Stimulated activated naive CD4-positive, alpha-beta T cell (primary cell): ENCODE measurements at regions not wholly inside any gene's neighbourhood (a gene's known extent, or its start where the extent isn't known, plus 50 kb on each side); places are given as distances from the start of the nearest gene placed in this dataset.

Experiments
- DNase-seq, 6 experiments: peaks; one replicate each; lab custom pipeline; 2025; lab: John Stamatoyannopoulos, UW

DNA sequence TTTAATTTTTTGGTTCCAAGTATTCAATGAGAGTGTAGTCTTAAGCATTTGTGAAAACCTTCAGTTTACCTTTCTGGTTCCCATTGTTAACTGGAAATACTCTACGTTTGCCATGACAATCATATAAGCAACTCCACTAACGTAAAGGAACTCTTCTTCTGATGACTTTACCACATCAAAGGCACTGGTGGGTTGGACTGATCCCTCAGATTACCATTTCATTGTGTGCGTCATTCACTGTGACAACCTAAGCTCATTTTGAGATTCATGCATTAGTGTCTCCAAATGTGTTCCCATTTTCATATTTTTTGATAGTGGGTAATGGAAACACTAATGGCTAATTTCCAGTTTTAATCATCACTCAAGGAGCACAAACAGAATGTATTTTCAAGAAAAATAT lies 119.9 kb upstream of the COL1A2 start:
- no peak for DNase-seq

DNA sequence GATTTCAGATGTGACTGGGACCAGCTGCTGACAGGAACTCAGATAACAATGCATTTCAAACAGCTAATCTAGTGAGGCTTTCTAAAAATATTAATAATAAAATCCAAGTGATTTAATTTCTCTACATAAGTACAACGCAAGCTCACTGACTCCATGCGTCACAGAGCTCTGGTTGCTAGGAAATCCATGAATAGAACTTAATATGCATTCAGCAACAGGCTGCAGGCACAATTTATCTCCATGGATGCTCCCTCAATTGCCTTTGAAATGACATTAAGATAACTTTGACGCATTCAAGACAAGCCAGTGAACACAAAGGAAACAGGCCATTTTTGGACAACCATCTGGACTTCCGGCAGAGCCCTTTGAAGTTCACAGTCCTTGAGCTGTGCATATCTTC lies 118.7 kb upstream of the COL1A2 start:
- no peak for DNase-seq

DNA sequence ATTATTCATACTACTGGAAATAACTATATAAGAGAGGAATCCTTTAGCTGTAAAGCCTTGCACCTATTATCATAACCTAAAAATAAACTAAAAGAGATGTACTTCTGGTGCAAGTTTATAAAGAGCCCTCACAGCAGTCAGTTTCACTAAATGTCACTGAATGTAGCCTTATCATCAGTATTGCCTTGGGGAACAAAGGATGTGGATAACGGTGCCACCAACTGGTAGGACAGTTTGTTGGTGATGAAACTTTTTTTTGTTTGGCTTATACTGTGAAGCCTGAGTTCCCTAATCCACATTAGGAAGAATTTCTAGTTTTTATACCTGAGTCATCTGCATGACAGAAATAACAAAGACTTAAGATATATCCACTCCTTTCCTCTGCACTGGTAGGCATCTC lies 117.9 kb upstream of the COL1A2 start:
- DNase-seq = no peak

DNA sequence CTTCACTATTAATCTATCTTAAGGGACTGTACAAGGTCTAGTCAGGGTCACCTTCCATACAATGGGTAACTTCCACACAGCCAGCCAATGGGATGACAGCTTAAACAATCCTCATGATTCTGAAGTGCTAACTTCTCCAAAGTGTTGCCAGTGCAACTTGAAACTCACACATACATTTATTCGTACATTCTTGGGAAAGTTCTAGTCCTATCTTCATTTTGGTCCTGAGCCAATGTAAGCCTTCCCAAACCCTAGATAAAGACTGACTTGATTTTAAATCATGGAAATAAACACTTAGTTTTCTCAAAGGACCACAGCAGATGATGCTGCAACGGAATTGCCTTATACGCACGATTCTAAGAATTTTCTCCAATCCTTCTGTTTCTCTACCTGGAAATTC lies 117.5 kb upstream of the COL1A2 start:
- DNase-seq = no peak

DNA sequence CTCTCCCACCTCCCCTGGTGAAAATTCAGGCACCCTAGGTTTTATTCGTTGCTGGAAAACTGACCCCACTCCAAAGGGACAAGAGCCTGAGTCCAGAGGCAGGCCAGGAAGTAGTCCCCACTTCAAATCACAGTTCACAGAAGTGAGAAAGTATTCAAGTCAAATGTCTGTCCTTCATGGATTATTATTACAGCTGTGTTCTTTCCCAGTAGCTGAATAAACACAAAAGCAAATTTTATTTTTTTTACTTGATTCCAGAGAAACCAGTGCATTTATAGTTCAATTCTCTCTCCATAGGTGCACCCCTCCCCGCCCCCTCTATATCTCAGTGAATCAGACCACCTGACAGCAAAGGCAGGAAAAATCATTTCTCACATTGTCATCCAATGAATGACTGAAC lies 113.8 kb upstream of the COL1A2 start:
- no peak for DNase-seq

DNA sequence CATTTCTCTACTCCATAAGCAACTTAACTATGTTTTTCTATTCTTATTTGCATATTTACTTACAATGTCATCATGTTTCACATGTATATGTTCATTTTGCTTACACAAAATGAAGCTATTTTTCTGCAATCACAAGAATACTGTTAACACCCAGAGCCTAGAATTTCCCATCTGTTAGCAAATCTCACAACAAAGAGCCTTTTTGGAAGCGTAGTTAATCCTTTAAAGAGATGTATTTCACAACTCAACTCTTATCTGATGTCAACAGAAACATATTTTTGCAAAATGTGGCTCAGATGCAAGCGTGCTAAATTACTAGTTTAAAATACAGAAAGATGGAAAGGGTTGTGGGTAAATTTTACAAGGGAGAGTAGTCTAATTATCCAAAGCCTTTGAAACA lies 110.6 kb upstream of the COL1A2 start:
- DNase-seq = no peak

DNA sequence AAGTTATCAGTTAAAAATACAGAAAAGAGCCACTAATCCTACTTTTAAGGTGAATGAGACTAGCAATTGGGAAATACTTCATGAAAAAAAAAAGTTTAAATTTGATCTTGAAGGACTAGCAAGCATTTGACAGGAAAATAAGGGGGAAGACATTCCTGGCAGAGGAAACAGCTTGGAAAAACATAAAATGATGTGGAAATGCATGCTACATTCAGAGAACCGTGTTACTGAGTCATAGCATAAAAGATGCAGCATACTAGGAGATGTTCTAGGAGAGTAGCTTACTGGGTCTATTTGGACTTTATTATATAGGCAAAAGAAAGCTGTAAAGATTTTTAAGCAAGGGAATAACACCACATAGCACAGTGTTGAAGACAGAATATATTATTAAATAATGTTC lies 108.6 kb upstream of the COL1A2 start:
- no peak for DNase-seq

DNA sequence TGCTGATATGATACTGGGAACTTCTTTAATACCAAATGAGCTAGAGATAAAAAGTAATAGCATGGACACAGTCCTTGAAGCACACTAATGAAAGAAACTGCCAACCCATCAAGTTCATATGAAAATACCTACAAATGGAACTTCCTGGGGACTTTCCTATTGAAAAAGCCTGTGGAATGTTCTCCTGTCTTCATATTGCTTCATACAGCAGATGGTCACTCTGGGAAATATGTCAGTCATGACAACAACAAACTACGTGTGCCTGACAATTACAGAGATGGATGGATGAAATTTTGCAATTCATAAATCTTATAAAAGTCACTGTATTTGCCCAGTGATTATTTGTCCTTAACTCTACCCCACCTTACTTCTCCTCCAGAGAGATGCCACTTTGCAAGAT lies 106.6 kb upstream of the COL1A2 start:
- no peak for DNase-seq

DNA sequence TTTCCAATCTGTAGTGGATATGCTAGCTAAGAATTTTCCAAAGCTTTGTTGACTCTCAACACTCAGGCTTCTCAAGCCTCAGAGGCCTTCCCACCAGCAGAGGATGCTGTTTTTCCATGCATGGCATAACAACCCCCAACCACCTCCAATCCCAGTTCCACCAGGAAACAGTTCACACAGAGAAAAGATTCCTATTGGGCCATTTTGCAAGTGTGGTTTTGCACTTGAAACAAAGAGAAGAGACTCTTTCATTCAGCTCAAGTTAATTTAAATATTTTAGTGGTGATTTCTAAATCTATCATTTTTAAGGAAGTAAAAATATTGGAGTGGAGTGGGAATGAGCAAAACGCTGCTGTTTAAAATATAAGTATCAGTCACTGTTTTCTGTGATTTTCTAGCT lies 105.6 kb upstream of the COL1A2 start:
- DNase-seq = no peak

DNA sequence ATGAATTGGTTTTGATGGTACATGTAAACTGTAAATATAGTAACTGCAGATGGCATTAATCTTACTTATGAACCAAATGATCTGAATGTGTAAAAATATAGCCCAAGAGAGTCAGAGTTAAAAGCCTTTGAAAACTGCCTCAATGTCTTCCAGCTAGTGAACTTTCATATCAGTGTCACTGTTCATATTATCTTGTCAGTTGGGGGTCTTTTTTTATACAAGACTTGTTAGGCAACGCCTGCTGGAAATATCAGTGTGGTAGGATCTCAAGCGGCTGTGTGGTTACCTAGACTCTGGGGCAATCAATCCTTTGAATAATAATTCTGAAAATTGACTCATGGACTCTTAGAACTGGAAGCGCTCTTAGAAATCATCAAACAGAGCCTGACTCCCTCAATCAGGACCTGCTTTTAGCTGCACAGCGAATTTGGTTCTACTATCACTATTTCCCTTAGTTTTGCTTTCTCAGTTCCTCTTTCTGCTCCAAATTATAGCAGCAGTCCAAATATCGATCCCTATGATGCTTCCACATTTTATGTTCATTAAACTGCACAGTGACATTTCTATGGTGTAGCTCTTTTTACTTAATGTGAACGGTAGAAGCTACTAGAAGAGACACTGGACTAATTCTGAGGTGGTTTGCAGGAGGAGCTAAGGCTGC lies 100.1 kb upstream of the COL1A2 start:
- DNase-seq = no peak

DNA sequence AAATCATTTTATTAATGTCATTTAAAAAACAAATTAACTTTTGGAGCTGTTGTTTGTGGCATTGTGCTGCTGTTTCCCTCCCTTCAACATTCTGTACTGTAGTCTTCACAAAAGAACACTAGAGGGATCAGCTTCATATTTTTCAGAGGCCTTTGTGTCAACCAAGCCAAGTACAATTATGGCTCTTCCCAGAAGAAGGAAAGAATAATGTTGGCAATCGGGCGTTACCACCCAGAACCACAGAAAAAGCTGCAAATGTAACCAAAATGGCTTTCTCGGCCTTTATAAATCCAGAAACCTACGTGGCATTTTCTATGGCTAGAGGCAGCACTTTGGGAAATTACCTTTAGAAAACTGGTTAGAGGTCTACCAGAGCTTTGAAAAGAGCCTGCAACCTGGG lies 98.8 kb upstream of the COL1A2 start:
- no peak for DNase-seq

DNA sequence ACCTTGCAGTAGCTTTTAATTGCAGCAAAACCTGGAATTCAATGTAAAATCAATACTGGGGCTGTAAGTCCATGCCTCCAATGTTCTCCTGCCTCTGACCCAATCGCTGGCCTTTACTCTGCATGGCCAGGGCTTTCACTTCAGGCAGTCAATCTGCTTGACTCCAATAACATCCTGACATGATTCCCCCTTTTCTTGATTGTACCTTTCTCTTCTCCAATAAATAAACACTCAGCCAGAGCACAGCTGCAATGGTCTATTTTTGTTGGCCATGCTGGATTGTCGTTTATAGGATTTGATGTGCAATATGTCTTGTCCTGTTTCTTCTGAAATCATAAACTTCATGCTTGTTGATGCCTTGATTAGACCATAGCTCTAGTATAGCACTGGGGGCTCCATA lies 97.8 kb upstream of the COL1A2 start:
- DNase-seq = no peak

DNA sequence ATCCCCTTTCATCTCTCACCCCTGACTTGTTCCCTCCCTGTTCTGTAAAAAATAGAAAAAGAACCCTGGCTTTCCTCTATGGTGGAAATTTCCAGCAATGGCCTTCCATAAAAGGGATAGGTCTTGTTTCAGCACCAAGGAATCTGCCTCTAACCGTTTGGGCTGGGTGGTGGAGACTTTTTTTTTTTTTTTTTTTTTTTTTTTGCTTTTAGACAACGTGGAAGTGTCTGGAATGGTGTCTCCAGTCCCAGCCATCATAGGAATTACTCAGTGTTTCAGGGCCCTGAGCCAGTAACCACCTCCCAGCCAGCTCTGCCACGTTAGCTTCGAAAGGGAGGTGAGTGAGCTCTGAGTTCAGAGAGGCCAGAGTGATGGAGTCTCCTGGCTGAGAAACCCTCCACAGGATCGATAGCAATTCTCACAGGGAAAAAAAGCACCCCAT lies 97.3 kb upstream of the COL1A2 start:
- no peak for DNase-seq

DNA sequence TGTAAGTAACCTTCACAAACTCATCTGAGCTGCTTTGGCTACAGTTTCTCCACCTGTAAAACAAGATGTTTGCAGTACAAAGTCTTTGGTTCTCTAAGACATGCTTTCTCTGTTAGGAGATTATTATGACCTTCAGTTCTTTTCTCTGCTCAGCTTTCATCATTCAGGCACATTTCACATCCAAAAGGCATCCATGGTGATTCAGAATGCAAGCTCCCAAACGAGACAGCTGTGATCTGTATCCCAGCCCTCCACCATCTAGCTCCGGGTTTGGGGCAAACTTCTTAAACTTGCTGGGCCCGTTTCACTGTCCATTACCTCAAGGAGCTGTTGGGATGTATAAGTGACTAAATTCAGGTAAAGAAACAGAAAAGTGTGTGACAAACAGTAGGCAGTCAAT lies 95.8 kb upstream of the COL1A2 start:
- DNase-seq = no peak

DNA sequence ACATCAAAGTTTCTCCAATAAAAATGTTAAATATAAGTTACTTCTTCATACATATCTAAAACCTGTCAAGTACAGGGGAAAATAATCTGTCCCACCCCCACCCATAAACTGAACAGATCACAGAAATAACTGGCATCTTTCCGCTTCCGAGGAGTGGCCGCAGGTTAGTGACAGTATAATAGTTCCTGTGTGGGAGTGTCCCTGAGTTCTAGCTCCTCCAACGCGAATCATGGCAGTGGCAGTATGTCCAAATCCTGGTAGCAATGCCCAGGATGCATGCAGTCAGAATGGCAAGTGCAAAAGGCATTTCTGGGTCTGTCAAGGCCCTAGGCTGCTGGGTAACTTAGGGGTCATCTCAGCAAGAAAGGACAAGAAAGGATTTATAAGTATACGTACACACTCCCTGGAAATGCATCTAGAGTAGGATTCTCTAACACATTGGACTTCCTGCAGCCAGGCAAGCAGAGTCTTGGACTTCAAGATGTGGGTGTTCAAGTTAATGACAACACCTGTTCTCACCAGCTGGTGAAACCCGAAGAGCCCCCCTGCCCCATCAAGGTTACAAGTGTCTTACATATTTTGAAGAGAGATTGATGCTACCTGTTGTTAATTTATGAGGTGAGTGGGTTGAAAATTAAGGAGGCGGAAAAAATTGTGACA lies 94.4 kb upstream of the COL1A2 start:
- no peak for DNase-seq

DNA sequence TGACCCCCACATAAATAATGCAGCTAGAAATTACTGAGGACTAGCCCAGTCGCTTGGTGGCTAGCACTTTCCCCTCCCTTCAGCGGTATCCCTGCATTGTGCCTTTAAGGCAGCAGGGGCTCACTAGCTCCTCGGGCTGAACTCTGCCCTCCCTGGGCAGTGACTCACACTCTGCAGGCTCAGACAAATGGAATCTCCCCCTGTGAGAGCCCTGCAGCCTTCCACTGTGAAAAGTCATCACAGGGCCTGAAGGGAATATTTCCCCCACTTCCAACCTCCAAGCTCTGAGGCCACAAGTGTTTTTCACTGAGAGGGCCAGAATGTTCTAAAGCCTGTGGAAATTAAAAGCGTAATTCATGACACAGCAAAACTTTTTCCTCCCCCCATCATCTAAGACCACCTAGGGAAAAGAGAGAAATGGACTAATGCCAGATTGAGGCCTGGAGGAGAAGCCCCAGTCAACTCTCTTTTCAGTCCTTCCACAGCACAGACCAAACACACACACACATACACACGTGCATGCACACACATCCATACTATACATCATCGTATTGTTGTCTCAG lies 93.6 kb upstream of the COL1A2 start:
- DNase-seq = no peak

DNA sequence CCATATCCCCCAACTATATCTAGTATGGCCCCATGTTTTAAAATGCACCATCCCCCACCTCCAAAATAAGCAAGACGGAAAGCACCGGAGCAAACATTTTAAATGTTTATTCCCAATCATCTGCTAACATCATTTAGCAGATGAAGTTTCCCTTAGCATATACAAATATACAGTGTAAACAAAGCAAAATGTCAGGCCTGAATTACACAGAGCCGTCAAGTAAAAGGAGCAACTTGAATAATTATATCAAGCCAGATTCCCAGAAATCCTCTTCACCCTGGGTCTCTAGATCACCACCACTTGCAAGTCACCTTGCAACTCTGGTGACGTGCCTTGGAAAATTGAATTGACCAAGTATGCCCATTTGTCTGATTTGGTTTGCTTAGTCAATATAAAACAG lies 91.6 kb upstream of the COL1A2 start:
- DNase-seq = no peak

DNA sequence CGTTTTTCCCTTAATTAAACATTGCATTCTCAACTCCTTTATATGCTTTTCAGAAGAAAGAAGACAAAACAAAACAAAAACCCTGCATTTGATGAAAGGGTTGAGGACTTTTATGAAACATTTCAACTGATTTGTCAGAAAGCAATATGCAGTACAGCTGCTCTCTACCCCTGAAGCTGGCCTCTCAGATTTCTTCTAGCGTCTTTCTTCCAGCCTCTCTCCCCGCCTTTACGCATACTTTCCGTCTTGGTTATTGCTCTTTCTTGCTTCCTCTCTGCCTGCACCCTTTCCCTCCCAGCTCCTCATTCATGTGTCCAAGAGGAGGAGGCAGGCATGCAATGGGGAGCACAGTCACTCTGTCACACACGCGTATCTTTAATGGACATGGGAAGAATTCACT lies 91.0 kb upstream of the COL1A2 start:
- no peak for DNase-seq

DNA sequence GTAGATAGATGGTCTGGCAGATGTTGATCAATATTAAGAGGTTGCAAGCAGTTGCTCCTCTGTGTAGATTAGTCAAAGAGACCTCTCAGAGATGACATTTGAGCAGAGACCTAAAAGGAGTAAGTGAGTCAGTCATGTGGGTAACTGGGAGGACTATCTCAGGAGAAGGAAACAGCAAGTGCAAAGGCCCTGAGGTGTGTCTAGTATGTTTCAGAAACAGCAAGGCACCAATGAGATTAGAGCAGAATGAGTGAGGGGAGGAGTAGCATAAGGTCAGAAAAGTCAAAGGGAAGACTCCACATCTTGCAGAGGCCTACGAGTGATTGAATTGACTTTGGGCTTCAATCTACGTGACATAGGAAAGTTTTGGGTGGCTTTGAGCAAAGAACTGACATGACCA lies 89.8 kb upstream of the COL1A2 start:
- DNase-seq = no peak

DNA sequence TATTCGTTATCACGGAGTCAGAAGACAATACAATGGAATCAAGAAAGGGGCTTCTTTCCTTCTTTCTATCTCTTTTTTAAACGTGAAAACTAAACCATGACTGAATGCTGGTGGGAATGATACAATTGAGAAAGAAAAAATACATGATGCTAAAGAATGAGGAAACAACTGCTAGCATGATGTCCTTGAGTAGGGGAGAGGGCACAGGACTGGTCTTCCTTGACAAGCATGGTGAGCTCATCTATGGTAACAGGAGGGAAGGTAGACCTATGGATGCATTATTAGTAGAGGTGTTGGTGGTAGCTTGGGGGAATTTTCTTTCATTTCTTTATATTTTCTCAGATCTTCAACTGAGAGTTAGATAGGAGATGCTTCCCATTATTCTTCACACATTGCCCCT lies 88.9 kb upstream of the COL1A2 start:
- DNase-seq = no peak

DNA sequence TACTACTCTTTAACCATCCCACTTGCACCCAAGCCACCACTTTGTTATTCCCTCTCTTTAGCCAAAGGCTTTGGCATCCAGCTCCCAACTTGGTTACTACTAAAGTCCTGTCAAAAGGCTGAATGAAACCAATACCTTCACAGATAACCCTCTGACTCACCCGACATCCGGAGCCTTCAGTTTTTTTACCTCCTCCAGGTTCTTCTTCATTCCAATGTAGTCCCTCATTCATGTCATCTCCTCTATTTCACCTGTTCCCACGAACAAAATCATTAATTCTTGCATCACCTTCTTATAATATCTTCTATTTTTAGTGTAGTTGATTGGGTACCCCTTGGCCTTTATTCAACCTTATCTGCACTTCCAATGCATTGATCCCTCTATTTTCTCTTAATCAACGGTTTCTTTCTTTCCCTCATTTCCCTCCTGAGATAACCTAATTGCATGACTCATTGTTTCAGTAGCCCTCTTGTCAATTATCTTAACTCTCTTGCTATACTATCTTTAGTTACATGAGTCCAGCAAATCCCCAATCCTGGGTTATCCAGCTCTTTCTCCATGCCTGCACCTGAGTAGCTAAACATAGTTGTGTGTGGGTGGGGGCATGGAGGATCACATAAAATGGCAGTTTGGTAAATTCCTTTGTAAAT lies 87.2 kb upstream of the COL1A2 start:
- DNase-seq = no peak

DNA sequence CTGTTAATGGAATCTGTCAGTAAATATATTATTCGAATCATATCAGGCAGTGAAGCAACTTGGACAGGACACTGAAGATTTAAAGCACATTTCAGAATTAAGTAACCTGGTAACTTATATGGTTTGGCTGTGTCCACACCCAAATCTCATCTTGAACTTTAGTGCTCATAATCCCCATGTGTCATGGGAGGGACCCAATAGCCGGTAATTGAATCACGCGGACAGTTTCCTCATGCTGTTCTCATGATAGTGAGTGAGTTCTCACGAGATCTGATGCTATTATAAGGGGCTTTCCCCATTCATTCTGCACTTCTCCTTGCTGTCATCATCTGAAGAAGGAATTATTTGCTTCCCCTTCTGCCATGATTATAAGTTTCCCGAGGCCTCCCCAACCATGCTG lies 83.2 kb upstream of the COL1A2 start:
- no peak for DNase-seq

DNA sequence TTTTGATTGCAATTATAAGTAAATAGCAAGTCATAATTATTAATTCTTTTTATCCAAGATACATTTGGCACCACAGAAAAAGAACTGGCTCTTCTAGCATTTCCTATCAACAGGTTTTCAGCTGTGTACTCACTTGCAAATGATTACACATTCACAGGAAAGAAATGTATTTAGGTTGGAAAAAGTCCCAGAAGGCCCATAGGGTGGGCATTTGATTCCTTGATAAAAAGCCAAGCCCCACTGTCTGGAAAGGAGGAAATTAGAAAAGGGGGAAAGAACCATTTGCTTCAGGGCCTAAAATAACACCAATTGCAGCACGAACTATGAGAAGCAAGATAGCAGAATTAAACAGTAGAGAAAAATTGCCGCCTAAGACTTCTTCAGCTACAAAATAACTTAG lies 80.8 kb upstream of the COL1A2 start:
- no peak for DNase-seq
